Activated naive CD8-positive, alpha-beta T cell treated with anti-CD3 and anti-CD28 coated beads, Interleukin-2, amount 10 ng/mL, durations not matched to agents 7 days and 5 days (primary cell): ENCODE measurements at regions not wholly inside any gene's neighbourhood (a gene's known extent, or its start where the extent isn't known, plus 50 kb on each side); places are given as distances from the start of the nearest gene placed in this dataset.

Source experiments
- ATAC-seq: fragments of 150-1000 bp; cut with Tn5 transposase; one replicate; pipeline ENCODE4 v1.10.0; 2021; ENCODE audit warnings: low read depth, moderate library complexity
- POLR2A ChIA-PET: fragments of 350-600 bp; sonication (Branson Sonifier 250); formaldehyde crosslinking; loops from one replicate; lab custom pipeline; 2021; ENCODE audit warnings: antibody characterized with exemption; lab: Charles Lee
- DNase-seq: peaks from one replicate; pipeline ENCODE4 v3.0.0; 2021
- H3K27ac Mint-ChIP-seq: one replicate; pipeline ENCODE4 v1.8.0; 2022; ENCODE audit warnings: mild to moderate bottlenecking, mixed read lengths
- H3K27me3 Mint-ChIP-seq: one replicate; pipeline ENCODE4 v1.8.0; 2022; ENCODE audit warnings: mild to moderate bottlenecking, moderate library complexity, mixed read lengths
- H3K36me3 Mint-ChIP-seq: one replicate; pipeline ENCODE4 v1.8.0; 2021; ENCODE audit warnings: mild to moderate bottlenecking, mixed read lengths
- H3K4me1 Mint-ChIP-seq: one replicate; pipeline ENCODE4 v1.8.0; 2021; ENCODE audit warnings: mixed read lengths
- H3K4me3 Mint-ChIP-seq: one replicate; pipeline ENCODE4 v1.8.0; 2022; ENCODE audit warnings: mild to moderate bottlenecking, moderate library complexity, mixed read lengths
- H3K9me3 Mint-ChIP-seq: one replicate; pipeline ENCODE4 v1.8.0; 2021; ENCODE audit warnings: mixed read lengths

DNA sequence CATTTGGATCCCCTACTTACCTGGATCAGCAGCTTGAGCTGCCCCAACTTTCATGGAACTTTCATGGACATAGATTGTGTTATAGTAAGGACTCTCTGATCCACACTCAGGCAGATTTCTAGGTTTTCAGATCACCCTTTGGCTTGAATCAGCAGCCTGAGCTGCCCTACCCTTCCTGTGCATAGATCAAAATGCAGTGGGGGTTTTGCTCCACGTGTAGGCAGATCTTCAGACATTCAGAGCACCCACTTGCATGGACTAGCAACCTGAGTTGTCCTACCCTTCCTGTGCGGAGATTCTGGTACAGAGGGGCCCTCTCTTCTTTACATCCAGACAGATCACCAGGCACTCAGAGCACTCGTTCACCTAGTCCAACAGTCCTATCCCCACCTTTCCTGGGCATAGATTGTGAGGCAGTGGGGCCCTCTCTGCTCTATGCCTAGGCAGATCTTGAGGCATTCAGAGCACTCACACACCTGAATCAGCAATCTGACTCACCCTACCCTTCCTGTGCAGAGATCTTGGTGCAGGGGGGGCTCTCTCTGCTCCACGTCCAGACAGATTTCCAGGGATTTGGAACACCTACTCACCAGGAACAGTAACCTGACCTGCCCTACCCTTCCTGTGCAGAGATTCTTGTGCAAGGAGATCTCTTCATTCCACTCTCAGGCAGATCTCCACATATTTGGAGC lies 705.2 kb upstream of the NRSN1 start:
- ATAC-seq: no peak
- no peak for DNase-seq
- Mint-ChIP-seq H3K27ac (no peak overlapping the region), H3K27me3 (no peaks in the 10 kb centered on the region), H3K4me3 (no peak overlapping the region), H3K9me3 (no peaks in the 10 kb centered on the region), H3K36me3 (no peaks in the 10 kb centered on the region), H3K4me1 (no peaks in the 10 kb centered on the region)
- POLR2A ChIA-PET: no interaction called here

DNA sequence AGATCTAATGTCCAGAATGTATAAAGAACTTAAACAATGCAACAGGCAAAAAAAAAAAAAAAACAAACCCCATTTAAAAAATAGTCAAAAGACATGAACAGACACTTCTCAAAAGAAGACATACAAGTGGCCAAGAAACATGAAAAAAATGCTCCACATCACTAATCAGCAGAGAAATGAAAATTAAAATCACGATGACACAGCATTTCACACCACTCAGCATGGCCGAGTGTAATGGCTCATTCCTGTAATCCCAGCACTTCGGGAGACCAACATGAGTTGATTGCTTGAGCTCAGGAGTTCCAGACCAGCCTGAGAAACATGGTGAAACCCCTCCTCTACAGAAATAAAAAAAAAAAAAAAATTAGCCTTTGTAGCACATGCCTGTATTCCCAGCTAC lies 701.4 kb upstream of the NRSN1 start:
- no peaks in the 10 kb centered on the region for H3K4me1 Mint-ChIP-seq
- POLR2A ChIA-PET: no interaction called here
- no peaks in the 10 kb centered on the region for H3K27me3 Mint-ChIP-seq
- H3K4me3 Mint-ChIP-seq: no peak overlapping the region
- H3K36me3 Mint-ChIP-seq: no peaks in the 10 kb centered on the region
- DNase-seq: no peak
- H3K9me3 Mint-ChIP-seq: no peaks in the 10 kb centered on the region
- H3K27ac Mint-ChIP-seq: no peak overlapping the region
- ATAC-seq: no peak

DNA sequence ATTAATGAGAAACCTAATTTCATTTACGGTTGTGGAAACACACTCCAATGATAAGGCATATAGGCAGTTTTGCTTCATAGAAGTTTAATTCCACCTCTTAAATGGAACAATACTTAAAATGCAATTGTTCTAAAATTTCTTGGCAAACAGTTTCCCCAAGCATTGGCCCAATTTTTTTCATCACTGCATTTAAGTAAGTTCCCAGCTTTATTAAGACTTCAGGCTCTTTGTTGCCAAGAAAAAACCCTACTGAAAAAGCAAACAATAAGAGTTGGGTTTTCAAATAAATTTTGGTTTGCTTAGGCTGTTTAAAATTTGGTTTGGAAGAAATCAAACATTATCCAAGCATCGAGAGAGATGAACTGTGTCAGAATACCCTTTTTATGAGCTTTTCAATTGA lies 690.9 kb upstream of the NRSN1 start:
- no peak for ATAC-seq
- H3K4me1 Mint-ChIP-seq: no peaks in the 10 kb centered on the region

DNA sequence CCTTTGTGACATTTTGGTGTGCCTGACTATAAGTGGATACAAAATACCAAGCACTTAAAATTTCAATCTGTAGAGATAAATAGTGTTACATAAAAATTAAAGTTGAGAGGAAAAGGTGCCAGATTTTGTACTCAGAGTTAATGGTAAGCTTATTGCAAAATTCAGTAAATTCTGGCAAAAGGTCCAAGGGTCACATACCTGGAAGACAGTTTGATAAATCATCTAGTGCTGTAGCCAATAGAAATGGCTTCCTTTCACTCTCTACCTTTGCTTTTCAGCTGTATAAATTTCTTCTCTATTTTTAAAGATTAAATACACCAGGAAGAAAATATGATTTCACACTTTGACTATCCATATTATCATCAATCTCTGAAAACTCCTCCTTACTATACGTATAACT lies 690.2 kb upstream of the NRSN1 start:
- Mint-ChIP-seq H3K4me1 (no peaks in the 10 kb centered on the region), H3K4me3 (no peak overlapping the region)

More for the DNA sequence above, 690.9 kb upstream of the NRSN1 start:
- Mint-ChIP-seq H3K9me3 (peaks cover 1% of the 10 kb centered on the region), H3K27ac (no peak overlapping the region), H3K27me3 (no peaks in the 10 kb centered on the region), H3K4me3 (no peak overlapping the region), H3K36me3 (no peaks in the 10 kb centered on the region)
- DNase-seq: no peak
- POLR2A ChIA-PET: no interaction called here

DNA sequence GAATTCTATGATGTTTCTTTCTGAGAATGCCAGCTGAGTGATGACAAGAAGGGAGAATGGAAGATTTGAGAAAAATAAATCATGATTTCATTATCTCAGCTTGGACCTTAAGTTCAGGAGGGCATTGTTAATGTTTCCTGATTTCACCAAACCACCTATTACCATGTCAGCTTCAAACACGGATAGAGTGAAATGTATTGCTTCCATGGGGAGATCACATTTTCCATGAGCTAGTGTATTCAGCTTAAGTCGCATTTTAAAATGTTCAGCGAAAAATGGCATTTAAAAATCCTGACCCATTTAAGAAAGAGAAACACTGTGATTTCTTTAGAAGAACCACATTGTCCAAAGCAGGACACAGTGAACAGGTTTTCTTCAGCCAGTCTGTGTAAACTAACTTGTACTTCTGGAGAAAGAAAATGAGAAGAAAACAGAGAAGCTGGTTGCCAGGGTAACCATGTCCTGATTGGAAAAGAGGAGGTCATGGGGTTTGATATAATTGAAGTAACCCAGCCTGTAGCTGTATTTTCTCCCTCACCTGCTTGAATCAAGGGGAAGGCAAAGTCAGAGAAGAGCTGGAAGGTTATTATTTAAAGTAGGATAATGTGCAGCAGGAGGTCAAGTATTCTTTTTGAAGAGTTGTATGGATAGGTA lies 684.1 kb upstream of the NRSN1 start:
- no peaks in the 10 kb centered on the region for H3K36me3 Mint-ChIP-seq
- no peaks in the 10 kb centered on the region for H3K4me1 Mint-ChIP-seq
- no peak overlapping the region for H3K4me3 Mint-ChIP-seq
- no peak for DNase-seq
- no peaks in the 10 kb centered on the region for H3K27me3 Mint-ChIP-seq
- POLR2A ChIA-PET: interaction anchor here (0.6 kb wide), 1 partner anchor 508 kb away, joined by 4 read pairs; no protein-coding TSS in a partner anchor
- no peak overlapping the region for H3K27ac Mint-ChIP-seq
- H3K9me3 Mint-ChIP-seq: no peaks in the 10 kb centered on the region
- ATAC-seq: no peak

More for the DNA sequence above, 690.2 kb upstream of the NRSN1 start:
- DNase-seq (no peak), ATAC-seq (no peak)
- Mint-ChIP-seq H3K27me3 (no peaks in the 10 kb centered on the region), H3K27ac (no peak overlapping the region), H3K36me3 (no peaks in the 10 kb centered on the region), H3K9me3 (no peaks in the 10 kb centered on the region)
- POLR2A ChIA-PET: no interaction called here

DNA sequence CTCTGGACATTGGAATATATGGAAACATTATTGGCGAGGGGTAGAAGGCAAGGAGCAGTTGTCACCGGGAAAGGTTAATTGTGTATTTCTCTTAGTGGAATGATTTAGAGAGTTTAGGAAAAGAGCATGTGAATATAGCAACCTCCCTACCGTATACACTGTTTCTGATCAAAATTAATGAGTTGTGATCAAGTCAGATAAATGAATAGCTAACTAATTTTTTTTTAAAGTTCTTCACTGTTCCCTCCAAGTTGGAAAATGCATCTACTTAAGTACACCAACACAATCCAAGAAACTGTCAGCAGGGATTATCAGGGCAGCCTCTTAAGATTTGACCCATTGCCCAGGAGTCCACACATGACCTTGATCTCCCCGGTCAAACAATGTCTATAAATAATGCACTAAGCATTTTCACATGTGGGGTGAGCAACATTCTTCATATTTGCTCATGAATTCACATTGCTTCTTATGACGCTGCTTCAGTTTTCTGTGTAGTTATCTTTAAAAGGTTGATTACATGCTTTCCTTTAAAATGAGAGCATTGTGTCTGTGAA lies 680.8 kb upstream of the NRSN1 start:
- no peak overlapping the region for H3K27ac Mint-ChIP-seq

DNA sequence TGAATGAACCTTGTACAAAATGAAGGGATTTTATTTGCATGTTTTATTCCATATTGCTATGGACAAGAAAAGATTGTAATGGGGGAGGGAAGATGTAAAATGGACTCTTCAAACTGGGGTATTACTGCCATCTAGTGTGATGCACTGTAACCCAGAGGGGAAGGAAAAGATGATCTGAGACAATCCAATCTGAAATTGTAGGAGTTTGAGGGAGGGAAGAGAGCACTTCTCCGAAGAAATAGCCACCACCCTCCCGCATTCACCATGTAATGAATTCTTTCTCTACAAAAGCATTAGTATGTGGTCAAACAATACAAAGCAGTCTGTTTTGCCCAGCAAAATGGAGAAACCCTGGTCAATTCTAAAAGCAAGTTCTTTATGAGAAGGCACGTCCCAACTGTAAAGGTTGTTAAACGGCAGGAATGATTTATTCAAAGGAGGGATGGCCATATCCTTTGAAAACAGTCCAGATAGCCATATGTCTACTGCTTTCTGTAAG lies 679.5 kb upstream of the NRSN1 start:
- Mint-ChIP-seq H3K27ac (no peak overlapping the region), H3K36me3 (no peaks in the 10 kb centered on the region), H3K9me3 (no peaks in the 10 kb centered on the region), H3K4me1 (no peaks in the 10 kb centered on the region), H3K27me3 (no peaks in the 10 kb centered on the region), H3K4me3 (no peak overlapping the region)
- no peak for ATAC-seq
- POLR2A ChIA-PET: no interaction called here
- no peak for DNase-seq

More for the DNA sequence above, 680.8 kb upstream of the NRSN1 start:
- DNase-seq: no peak
- Mint-ChIP-seq H3K4me3 (no peak overlapping the region), H3K27me3 (no peaks in the 10 kb centered on the region), H3K9me3 (no peaks in the 10 kb centered on the region), H3K4me1 (no peaks in the 10 kb centered on the region), H3K36me3 (no peaks in the 10 kb centered on the region)
- ATAC-seq: no peak
- POLR2A ChIA-PET: no interaction called here

DNA sequence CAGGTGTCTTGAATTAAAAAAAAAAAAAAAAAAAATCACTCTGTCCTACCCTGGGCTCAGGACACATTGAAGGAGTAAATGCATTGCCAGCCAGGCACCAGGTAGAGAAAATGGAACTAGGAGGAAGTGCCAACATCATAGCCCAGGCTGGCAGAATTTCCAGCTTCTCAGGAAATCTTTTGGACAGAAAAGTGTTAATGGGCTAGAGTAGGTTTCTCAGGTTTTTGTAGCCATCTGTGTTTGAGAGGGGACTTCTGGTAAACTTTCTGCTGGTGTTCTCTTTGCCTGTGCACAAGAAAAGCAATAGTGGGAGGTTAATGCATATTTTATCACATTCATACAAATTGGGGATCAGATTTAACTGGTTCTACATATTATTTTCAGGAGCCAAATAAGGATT lies 678.3 kb upstream of the NRSN1 start:
- H3K4me3 Mint-ChIP-seq: no peak overlapping the region
- H3K4me1 Mint-ChIP-seq: no peaks in the 10 kb centered on the region
- no peaks in the 10 kb centered on the region for H3K36me3 Mint-ChIP-seq
- no peaks in the 10 kb centered on the region for H3K27me3 Mint-ChIP-seq
- POLR2A ChIA-PET: interaction anchor here (0.7 kb wide), 1 partner anchor 568 kb away, joined by 4 read pairs; no protein-coding TSS in a partner anchor
- H3K9me3 Mint-ChIP-seq: peaks cover 1% of the 10 kb centered on the region
- ATAC-seq (no peak), DNase-seq (no peak)
- H3K27ac Mint-ChIP-seq: no peak overlapping the region

DNA sequence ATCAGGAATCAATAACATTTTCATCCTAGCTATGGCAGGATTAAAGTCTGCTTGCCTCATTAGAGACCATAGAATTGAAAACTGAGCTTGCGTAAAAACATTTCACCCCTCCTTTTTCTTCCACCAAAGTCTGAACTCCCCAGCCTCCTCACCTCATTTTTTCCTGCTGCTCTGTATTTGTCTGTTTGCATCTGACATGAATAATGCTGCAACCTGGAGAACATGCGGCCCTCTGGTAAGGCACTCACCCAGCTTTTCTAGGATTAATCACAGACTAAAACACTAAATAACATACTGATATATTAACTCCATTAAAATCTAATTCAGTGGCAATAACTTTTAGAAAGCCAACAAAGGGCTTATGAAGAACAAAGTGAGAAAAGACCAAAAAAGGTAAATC lies 677.7 kb upstream of the NRSN1 start:
- no peak for DNase-seq
- no peak for ATAC-seq
- H3K4me1 Mint-ChIP-seq: no peaks in the 10 kb centered on the region
- POLR2A ChIA-PET: no interaction called here
- H3K27me3 Mint-ChIP-seq: no peaks in the 10 kb centered on the region
- no peaks in the 10 kb centered on the region for H3K36me3 Mint-ChIP-seq
- H3K27ac Mint-ChIP-seq: no peak overlapping the region
- H3K4me3 Mint-ChIP-seq: no peak overlapping the region
- H3K9me3 Mint-ChIP-seq: peaks cover 2% of the 10 kb centered on the region

DNA sequence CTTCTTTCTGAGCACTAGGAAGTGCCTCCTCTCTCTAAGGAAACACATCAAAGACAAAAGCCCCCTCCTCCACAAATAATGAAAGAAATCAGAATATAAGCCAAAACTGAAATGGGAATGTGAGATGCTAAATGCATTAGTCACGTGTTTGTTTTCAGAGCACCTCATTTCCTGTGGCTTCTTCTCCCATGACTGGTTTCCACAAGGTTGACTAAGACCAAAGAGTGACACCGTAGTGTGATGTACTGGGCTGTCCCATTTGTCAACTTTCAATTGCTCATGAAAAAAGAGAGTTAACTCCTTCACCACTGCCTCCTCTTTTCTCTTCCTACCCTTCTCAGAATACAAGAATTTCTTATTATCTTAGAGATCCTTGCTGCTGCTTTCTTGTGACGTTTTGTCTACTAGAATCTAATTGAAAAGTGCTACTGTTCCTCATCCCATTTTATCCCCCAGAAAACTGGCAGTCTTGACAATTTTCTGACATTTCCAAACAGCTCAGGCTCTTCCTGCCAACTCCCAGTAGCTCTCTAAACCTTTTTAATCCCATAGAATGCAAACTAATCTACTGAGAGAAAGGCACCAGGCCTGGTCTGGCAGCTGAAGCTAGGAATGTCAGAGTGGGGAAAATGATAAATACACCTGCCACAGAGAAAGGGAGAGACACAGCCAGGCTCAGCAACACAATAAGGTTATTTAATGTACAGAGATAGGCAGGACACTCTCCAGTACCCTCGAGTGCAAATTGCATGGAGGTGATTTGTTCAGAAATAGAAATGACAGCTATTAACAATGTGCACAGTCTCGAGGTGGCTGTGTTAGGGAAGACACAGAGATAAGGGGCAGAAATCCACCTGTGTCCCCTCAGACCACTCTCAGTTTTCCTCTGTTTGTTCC lies 671.7 kb upstream of the NRSN1 start:
- Mint-ChIP-seq H3K27ac (no peak overlapping the region), H3K9me3 (peaks cover 4% of the 10 kb centered on the region), H3K4me1 (no peaks in the 10 kb centered on the region), H3K4me3 (no peak overlapping the region), H3K36me3 (no peaks in the 10 kb centered on the region), H3K27me3 (no peaks in the 10 kb centered on the region)
- no peak for ATAC-seq
- no peak for DNase-seq
- POLR2A ChIA-PET: no interaction called here

DNA sequence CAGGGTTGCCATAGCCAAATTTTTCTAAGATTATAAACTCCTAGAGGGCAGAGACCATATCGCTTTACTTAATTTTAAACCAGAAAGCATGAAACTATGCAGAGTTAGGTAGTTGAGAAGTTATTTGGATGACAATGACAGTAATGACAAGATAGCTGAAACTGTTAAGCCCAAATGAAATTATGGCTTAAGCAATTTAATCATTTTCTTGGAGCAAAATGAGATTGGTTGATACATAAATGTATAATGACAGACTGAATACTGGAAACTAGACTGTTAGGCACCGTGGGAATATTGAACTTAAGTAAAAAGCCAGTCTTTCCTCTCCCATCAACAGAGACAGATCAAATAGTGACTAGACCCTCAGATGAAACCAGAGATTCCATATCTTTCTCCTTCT lies 670.3 kb upstream of the NRSN1 start:
- peaks cover 8% of the 10 kb centered on the region for H3K9me3 Mint-ChIP-seq
- no peaks in the 10 kb centered on the region for H3K36me3 Mint-ChIP-seq
- POLR2A ChIA-PET: no interaction called here
- no peaks in the 10 kb centered on the region for H3K4me1 Mint-ChIP-seq
- no peak overlapping the region for H3K27ac Mint-ChIP-seq
- no peak overlapping the region for H3K4me3 Mint-ChIP-seq
- DNase-seq: no peak
- H3K27me3 Mint-ChIP-seq: no peaks in the 10 kb centered on the region
- ATAC-seq: no peak

DNA sequence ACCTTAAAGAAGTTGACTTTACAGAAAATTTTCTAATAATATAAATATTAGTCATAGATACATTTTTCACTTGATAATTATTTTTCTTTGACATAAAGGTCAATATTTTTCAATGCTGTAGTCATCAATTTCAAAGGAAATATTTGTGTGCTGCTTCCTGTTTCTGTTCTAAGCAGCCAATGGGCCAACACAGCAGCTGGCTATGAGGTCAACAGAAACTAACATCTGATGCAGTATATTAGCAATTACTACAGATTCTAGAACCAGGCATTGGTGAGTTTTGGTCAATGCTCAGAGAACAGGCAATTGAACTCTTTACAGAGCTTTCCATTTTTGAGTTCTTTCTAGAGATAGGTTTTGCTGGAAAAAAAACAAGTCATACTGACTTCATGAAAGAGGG lies 669.6 kb upstream of the NRSN1 start:
- POLR2A ChIA-PET: no interaction called here

DNA sequence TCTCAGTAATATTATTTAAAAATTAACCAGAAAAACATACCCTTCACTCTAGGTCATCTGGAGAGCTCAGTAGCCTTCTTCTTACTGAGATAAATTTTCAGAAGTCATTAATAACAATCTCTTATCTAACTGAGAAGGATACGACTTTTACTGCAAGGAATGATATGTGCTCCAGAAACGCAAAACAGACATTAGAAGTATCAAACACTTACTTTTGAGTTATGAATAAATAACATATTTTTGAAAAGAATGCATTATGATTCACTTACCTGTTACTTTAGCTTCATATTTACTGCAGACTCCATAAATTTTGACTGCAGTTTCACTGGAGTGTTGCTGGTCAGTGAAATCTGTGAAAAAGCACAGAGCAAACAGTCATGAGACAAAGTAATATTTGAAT lies 668.7 kb upstream of the NRSN1 start:
- Mint-ChIP-seq H3K27ac (no peak overlapping the region), H3K4me3 (no peak overlapping the region), H3K27me3 (no peaks in the 10 kb centered on the region), H3K36me3 (no peaks in the 10 kb centered on the region), H3K9me3 (peaks cover 8% of the 10 kb centered on the region), H3K4me1 (no peaks in the 10 kb centered on the region)
- POLR2A ChIA-PET: no interaction called here
- ATAC-seq: no peak
- DNase-seq: no peak

More for the DNA sequence above, 669.6 kb upstream of the NRSN1 start:
- ATAC-seq (no peak), DNase-seq (no peak)
- no peaks in the 10 kb centered on the region for H3K27me3 Mint-ChIP-seq
- H3K9me3 Mint-ChIP-seq: peaks cover 8% of the 10 kb centered on the region
- H3K4me1 Mint-ChIP-seq: no peaks in the 10 kb centered on the region
- H3K36me3 Mint-ChIP-seq: no peaks in the 10 kb centered on the region
- H3K4me3 Mint-ChIP-seq: no peak overlapping the region
- H3K27ac Mint-ChIP-seq: no peak overlapping the region
